ENCODE measurements at regions not wholly inside any gene's neighbourhood (a gene's known extent, or its start where the extent isn't known, plus 50 kb on each side); places are given as distances from the start of the nearest gene placed in this dataset.

- no peak for DNase-seq (ENCODE audit: low spot score in 2 of 2)
- Histone ChIP-seq H3K27ac (no peak overlapping the region), H3K9me3 (no peaks in the 10 kb centered on the region), H3K4me1 (peaks cover 8% of the 10 kb centered on the region), H3K36me3 (no peaks in the 10 kb centered on the region), H3K27me3 (no peaks in the 10 kb centered on the region), H3K4me3 (no peak overlapping the region)
- no peak for TF ChIP-seq POLR2A (IDR thresholded peaks at IDR 0.05)
- no peak for TF ChIP-seq EP300 (IDR thresholded peaks at IDR 0.05)
- no peak for TF ChIP-seq POLR2AphosphoS5 (IDR thresholded peaks at IDR 0.05)
- TF ChIP-seq CTCF (IDR thresholded peaks at IDR 0.05) = no peak
- WGBS = 37% methylated on average over 5 of the region's 5 CpGs
These were observed 53.3 kb upstream of the KCNJ16 start for GRCh38 chr17:70021726-70022125.

GRCh38 chr17:70022175-70022574 is 52.9 kb upstream of the KCNJ16 start:
- no peaks in the 10 kb centered on the region for H3K9me3 ChIP-seq
- H3K4me1 ChIP-seq = peaks cover 8% of the 10 kb centered on the region
- DNase-seq (ENCODE audit: low spot score in 2 of 2) = no peak
- 24% methylated on average over 3 of the region's 3 CpGs for WGBS
- H3K27ac ChIP-seq = no peak overlapping the region
- H3K27me3 ChIP-seq = no peaks in the 10 kb centered on the region
- TF ChIP-seq POLR2A (IDR thresholded peaks at IDR 0.05) = no peak
- TF ChIP-seq POLR2AphosphoS5 (IDR thresholded peaks at IDR 0.05) = no peak
- TF ChIP-seq EP300 (IDR thresholded peaks at IDR 0.05) = no peak
- H3K4me3 ChIP-seq = no peak overlapping the region
- H3K36me3 ChIP-seq = no peaks in the 10 kb centered on the region

- H3K36me3 ChIP-seq = no peaks in the 10 kb centered on the region
- DNase-seq (ENCODE audit: low spot score in 2 of 2) = no peak
- H3K4me3 ChIP-seq = no peak overlapping the region
- H3K27me3 ChIP-seq = no peaks in the 10 kb centered on the region
- no peak for TF ChIP-seq POLR2A (IDR thresholded peaks at IDR 0.05)
- H3K4me1 ChIP-seq = peaks cover 8% of the 10 kb centered on the region
- 85% methylated on average over 1 of the region's 1 CpG for WGBS
- H3K27ac ChIP-seq = no peak overlapping the region
- H3K9me3 ChIP-seq = no peaks in the 10 kb centered on the region
These were observed 50.8 kb upstream of the KCNJ16 start for GRCh38 chr17:70024253-70024652.

Data from suprapubic skin (tissue), 4 donors.